ENCODE measurements at regions not wholly inside any gene's neighbourhood (a gene's known extent, or its start where the extent isn't known, plus 50 kb on each side); places are given as distances from the start of the nearest gene placed in this dataset.

- DNase-seq (ENCODE audit: low spot score), result no peak
These were observed 125.0 kb upstream of the IRX3 start for GRCh38 chr16:54411544-54411943.

GRCh38 chr16:54409982-54410381 lies 123.4 kb upstream of the IRX3 start:
- no peak for DNase-seq (ENCODE audit: low spot score)

- DNase-seq (ENCODE audit: low spot score), result no peak
These were observed 121.0 kb upstream of the IRX3 start for GRCh38 chr16:54407596-54407995.

- DNase-seq (ENCODE audit: low spot score), result no peak
These were observed 118.9 kb upstream of the IRX3 start for GRCh38 chr16:54405478-54405877.

GRCh38 chr16:54403580-54403979 lies 117.0 kb upstream of the IRX3 start:
- no peak for DNase-seq (ENCODE audit: low spot score)

- no peak for DNase-seq (ENCODE audit: low spot score)
These were observed 116.3 kb upstream of the IRX3 start for GRCh38 chr16:54402873-54403272.

GRCh38 chr16:54402270-54402669 lies 115.7 kb upstream of the IRX3 start:
- no peak for DNase-seq (ENCODE audit: low spot score)

- DNase-seq (ENCODE audit: low spot score), result no peak
These were observed 113.7 kb upstream of the IRX3 start for GRCh38 chr16:54400261-54400660.

GRCh38 chr16:54398986-54399385 lies 112.4 kb upstream of the IRX3 start:
- DNase-seq (ENCODE audit: low spot score), result no peak

GRCh38 chr16:54397838-54398237 lies 111.3 kb upstream of the IRX3 start:
- DNase-seq (ENCODE audit: low spot score), result no peak

- DNase-seq (ENCODE audit: low spot score), result no peak
These were observed 110.7 kb upstream of the IRX3 start for GRCh38 chr16:54397190-54397835.

GRCh38 chr16:54389836-54390494 lies 103.4 kb upstream of the IRX3 start:
- no peak for DNase-seq (ENCODE audit: low spot score)

- no peak for DNase-seq (ENCODE audit: low spot score)
These were observed 98.6 kb upstream of the IRX3 start for GRCh38 chr16:54385141-54385540.

- no peak for DNase-seq (ENCODE audit: low spot score)
These were observed 95.2 kb upstream of the IRX3 start for GRCh38 chr16:54381601-54382313.

GRCh38 chr16:54375071-54375470 lies 88.5 kb upstream of the IRX3 start:
- DNase-seq (ENCODE audit: low spot score), result no peak

GRCh38 chr16:54373534-54374520 lies 87.2 kb upstream of the IRX3 start:
- DNase-seq (ENCODE audit: low spot score), result no peak

GRCh38 chr16:54370278-54371040 lies 83.9 kb upstream of the IRX3 start:
- peak; percentile 27 for DNase-seq (ENCODE audit: low spot score)

GRCh38 chr16:54369861-54370260 lies 83.3 kb upstream of the IRX3 start:
- no peak for DNase-seq (ENCODE audit: low spot score)

GRCh38 chr16:54366943-54367342 lies 80.4 kb upstream of the IRX3 start:
- DNase-seq (ENCODE audit: low spot score), result no peak

- no peak for DNase-seq (ENCODE audit: low spot score)
These were observed 79.5 kb upstream of the IRX3 start for GRCh38 chr16:54365990-54366634.

- DNase-seq (ENCODE audit: low spot score), result no peak
These were observed 77.2 kb upstream of the IRX3 start for GRCh38 chr16:54363766-54364165.
